Astrocyte (in vitro differentiated cells and primary cell): ENCODE measurements at regions not wholly inside any gene's neighbourhood (a gene's known extent, or its start where the extent isn't known, plus 50 kb on each side); places are given as distances from the start of the nearest gene placed in this dataset.

Experiments used
- CTCF ChIP-seq: IDR thresholded peaks from 2 replicates; pipeline ENCODE4 v1.5.1; 2011; ENCODE audit warnings: low read depth, mild to moderate bottlenecking, inconsistent platforms, low read length, moderate library complexity; ENCODE audit not compliant: insufficient read depth
- EZH2 ChIP-seq: IDR thresholded peaks from 2 replicates; pipeline ENCODE4 v1.6.1; 2012; ENCODE audit warnings: mild to moderate bottlenecking, low read length, inconsistent platforms; ENCODE audit not compliant: insufficient read depth

- no peak for TF ChIP-seq CTCF
- no peak for TF ChIP-seq EZH2
Measured at GRCh38 chr13:81771951-81772350, 1431.0 kb upstream of the SPRY2 start.
